NB4 (cell line): ENCODE measurements at regions not wholly inside any gene's neighbourhood (a gene's known extent, or its start where the extent isn't known, plus 50 kb on each side); places are given as distances from the start of the nearest gene placed in this dataset.

Experiments
- POLR2A ChIP-seq: IDR thresholded peaks from 2 replicates; pipeline ENCODE4 v1.6.1; 2011; ENCODE audit warnings: mild to moderate bottlenecking; ENCODE audit not compliant: insufficient read length; ENCODE audit errors: extremely low read depth
- TF ChIP-seq, protein P1 (sequence below): IDR thresholded peaks from one replicate; pipeline ENCODE4 v1.5.1; 2012; ENCODE audit warnings: low read depth, low read length
- TF ChIP-seq, protein P2 (sequence below): IDR thresholded peaks from 2 replicates; pipeline ENCODE4 v1.6.1; 2011; ENCODE audit warnings: low read depth, low read length

DNA sequence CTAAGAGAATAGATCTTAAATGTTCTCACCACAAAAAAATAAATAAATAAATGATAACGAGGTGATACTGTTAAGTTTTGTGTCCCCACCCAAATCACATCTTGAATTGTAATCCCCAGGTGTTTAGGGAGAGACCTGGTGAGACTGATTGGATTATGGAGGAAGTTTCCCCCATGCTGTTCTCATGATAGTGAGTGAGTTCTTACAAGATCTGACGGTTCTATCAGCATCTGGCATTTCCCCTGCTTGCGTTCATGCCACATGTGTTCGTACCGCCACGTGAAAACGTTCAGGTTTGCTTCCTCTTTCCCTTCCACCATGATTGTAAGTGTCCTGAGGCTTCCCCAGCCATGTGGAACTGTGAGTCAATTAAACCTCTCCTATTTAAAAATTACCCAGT, 1514.8 kb upstream of the TENM4 start:
- TF ChIP-seq, protein P1, sequence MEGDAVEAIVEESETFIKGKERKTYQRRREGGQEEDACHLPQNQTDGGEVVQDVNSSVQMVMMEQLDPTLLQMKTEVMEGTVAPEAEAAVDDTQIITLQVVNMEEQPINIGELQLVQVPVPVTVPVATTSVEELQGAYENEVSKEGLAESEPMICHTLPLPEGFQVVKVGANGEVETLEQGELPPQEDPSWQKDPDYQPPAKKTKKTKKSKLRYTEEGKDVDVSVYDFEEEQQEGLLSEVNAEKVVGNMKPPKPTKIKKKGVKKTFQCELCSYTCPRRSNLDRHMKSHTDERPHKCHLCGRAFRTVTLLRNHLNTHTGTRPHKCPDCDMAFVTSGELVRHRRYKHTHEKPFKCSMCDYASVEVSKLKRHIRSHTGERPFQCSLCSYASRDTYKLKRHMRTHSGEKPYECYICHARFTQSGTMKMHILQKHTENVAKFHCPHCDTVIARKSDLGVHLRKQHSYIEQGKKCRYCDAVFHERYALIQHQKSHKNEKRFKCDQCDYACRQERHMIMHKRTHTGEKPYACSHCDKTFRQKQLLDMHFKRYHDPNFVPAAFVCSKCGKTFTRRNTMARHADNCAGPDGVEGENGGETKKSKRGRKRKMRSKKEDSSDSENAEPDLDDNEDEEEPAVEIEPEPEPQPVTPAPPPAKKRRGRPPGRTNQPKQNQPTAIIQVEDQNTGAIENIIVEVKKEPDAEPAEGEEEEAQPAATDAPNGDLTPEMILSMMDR, result no peak
- TF ChIP-seq, protein P2, sequence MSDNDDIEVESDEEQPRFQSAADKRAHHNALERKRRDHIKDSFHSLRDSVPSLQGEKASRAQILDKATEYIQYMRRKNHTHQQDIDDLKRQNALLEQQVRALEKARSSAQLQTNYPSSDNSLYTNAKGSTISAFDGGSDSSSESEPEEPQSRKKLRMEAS, result no peak
- TF ChIP-seq POLR2A, result no peak
